Activated CD8-positive, alpha-beta T cell treated with anti-CD3 and anti-CD28 coated beads for 36 hours (primary cell): ENCODE measurements at regions not wholly inside any gene's neighbourhood (a gene's known extent, or its start where the extent isn't known, plus 50 kb on each side); places are given as distances from the start of the nearest gene placed in this dataset.

Experiments used
- ATAC-seq: fragments of 200-7000 bp; cut with Tn5 transposase; one replicate; pipeline ENCODE4 v1.10.0; 2021; ENCODE audit warnings: mild to moderate bottlenecking, moderate library complexity
- CTCF ChIA-PET: fragments of 350-600 bp; sonication (Branson Sonifier 250); formaldehyde crosslinking; loops from one replicate; lab custom pipeline; 2021; ENCODE audit warnings: antibody characterized with exemption; lab: Charles Lee
- POLR2A ChIA-PET: fragments of 350-600 bp; sonication (Branson Sonifier 250); formaldehyde crosslinking; loops from one replicate; lab custom pipeline; 2021; ENCODE audit warnings: antibody characterized with exemption; lab: Charles Lee
- DNase-seq: peaks from one replicate; pipeline ENCODE4 v3.0.0-alpha.2; 2020
- H3K27ac Mint-ChIP-seq: one replicate; pipeline ENCODE4 v1.8.0; 2021; ENCODE audit warnings: mild to moderate bottlenecking, mixed read lengths
- H3K27me3 Mint-ChIP-seq: one replicate; pipeline ENCODE4 v1.8.0; 2021; ENCODE audit warnings: mixed read lengths
- H3K36me3 Mint-ChIP-seq: one replicate; pipeline ENCODE4 v1.8.0; 2021; ENCODE audit warnings: low read depth, mixed read lengths
- H3K4me1 Mint-ChIP-seq: one replicate; pipeline ENCODE4 v1.8.0; 2021; ENCODE audit warnings: low read depth, mixed read lengths
- H3K4me3 Mint-ChIP-seq: one replicate; pipeline ENCODE4 v1.8.0; 2021; ENCODE audit warnings: mild to moderate bottlenecking, moderate library complexity, mixed read lengths
- H3K9me3 Mint-ChIP-seq: one replicate; pipeline ENCODE4 v1.8.0; 2021; ENCODE audit warnings: mixed read lengths
- intact Hi-C: fragments of 100-400 bp; cut with micrococcal nuclease; formaldehyde crosslinking; loops from one replicate; pipeline ENCODE4 v1.10.0; 2022
- TF ChIP-seq, protein P1 (sequence below): fragments of 200-600 bp; IDR thresholded peaks from one replicate; pipeline ENCODE4 v1.8.0; 2022; ENCODE audit warnings: antibody characterized with exemption, mild to moderate bottlenecking

DNA sequence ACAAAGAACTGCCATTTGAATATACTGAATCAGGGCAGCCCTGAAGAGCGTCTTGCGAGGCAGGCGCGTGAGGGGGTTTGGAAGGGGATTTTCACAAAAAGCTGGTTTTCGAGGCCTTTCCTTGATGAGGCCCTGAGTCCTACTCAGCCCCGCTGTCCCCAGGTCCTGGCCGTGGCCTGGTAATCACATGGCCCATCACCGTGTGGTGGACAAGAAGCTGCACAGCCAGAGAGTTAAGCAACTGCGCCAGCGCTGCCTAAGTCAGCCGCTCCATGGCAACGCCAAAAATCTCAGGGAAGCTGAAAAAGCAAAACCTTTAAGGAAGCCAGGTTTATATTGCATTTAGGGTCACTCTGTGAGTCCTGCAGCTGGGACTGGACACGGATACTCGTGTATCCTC, 341.2 kb upstream of the MYT1L start:
- TF ChIP-seq, protein P1, sequence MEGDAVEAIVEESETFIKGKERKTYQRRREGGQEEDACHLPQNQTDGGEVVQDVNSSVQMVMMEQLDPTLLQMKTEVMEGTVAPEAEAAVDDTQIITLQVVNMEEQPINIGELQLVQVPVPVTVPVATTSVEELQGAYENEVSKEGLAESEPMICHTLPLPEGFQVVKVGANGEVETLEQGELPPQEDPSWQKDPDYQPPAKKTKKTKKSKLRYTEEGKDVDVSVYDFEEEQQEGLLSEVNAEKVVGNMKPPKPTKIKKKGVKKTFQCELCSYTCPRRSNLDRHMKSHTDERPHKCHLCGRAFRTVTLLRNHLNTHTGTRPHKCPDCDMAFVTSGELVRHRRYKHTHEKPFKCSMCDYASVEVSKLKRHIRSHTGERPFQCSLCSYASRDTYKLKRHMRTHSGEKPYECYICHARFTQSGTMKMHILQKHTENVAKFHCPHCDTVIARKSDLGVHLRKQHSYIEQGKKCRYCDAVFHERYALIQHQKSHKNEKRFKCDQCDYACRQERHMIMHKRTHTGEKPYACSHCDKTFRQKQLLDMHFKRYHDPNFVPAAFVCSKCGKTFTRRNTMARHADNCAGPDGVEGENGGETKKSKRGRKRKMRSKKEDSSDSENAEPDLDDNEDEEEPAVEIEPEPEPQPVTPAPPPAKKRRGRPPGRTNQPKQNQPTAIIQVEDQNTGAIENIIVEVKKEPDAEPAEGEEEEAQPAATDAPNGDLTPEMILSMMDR: no peak
- DNase-seq: no peak
- Mint-ChIP-seq H3K9me3 (no peaks in the 10 kb centered on the region), H3K36me3 (no peaks in the 10 kb centered on the region), H3K27ac (no peak overlapping the region), H3K4me1 (no peaks in the 10 kb centered on the region), H3K27me3 (no peaks in the 10 kb centered on the region), H3K4me3 (no peak overlapping the region)
- CTCF ChIA-PET: interaction anchor here (0.8 kb wide), 1 partner anchor 552 kb away, joined by 3 read pairs; no protein-coding TSS in a partner anchor
- POLR2A ChIA-PET: no interaction called here
- intact Hi-C loops: no loop called here
- no peak for ATAC-seq

DNA sequence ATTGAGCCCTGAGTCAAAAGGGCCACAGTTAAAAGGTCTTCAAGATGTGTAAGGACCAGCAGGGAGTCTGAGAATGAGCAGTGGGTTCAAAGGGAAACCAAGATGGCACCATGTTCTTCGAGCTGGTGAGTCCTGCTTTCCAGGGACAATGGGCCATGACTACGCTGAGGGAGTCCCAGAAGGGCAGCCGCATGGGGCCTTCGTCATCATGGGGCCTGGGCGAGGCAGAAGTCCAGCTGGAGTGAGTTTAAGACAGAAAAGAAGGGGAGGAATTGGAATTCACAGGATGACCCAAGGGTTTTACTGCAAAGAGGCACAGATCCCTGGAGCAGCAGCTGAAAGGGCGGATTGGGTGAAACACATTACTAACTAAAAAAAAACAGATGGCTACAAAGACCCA, 340.8 kb upstream of the MYT1L start:
- ATAC-seq (no peak), DNase-seq (no peak)
- Mint-ChIP-seq H3K9me3 (no peaks in the 10 kb centered on the region), H3K27ac (no peak overlapping the region), H3K36me3 (no peaks in the 10 kb centered on the region), H3K4me1 (no peaks in the 10 kb centered on the region), H3K27me3 (no peaks in the 10 kb centered on the region), H3K4me3 (no peak overlapping the region)
- TF ChIP-seq, protein P1: no peak
- ChIA-PET POLR2A (no interaction called here), CTCF (no interaction called here)
- intact Hi-C loops: no loop called here

DNA sequence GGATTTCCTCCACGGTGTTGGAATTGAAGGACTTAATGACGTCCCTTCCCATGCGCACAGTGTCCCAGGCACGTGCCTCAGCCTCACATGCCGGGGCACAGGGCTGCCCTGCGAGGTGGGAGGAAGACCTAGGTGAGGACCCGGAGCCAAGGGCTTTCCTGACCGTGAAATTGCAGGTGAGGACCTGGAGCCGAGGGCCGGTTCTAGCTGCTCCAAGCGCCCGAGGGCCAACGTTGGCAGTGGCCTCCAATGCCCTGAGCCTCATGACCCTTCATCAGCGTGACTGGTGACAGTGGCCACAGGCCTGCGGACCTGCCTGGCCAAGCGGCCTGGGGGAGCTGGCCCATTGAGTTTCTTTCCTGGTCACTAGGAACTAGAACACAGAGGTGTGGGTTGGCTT, 338.2 kb upstream of the MYT1L start:
- no peaks in the 10 kb centered on the region for H3K27me3 Mint-ChIP-seq
- DNase-seq (no peak), ATAC-seq (no peak)
- H3K36me3 Mint-ChIP-seq: no peaks in the 10 kb centered on the region
- ChIA-PET POLR2A (no interaction called here), CTCF (no interaction called here)
- no peak overlapping the region for H3K4me3 Mint-ChIP-seq
- H3K9me3 Mint-ChIP-seq: no peaks in the 10 kb centered on the region
- no peak overlapping the region for H3K27ac Mint-ChIP-seq
- no peaks in the 10 kb centered on the region for H3K4me1 Mint-ChIP-seq
- TF ChIP-seq, protein P1: no peak
- intact Hi-C loops: no loop called here

DNA sequence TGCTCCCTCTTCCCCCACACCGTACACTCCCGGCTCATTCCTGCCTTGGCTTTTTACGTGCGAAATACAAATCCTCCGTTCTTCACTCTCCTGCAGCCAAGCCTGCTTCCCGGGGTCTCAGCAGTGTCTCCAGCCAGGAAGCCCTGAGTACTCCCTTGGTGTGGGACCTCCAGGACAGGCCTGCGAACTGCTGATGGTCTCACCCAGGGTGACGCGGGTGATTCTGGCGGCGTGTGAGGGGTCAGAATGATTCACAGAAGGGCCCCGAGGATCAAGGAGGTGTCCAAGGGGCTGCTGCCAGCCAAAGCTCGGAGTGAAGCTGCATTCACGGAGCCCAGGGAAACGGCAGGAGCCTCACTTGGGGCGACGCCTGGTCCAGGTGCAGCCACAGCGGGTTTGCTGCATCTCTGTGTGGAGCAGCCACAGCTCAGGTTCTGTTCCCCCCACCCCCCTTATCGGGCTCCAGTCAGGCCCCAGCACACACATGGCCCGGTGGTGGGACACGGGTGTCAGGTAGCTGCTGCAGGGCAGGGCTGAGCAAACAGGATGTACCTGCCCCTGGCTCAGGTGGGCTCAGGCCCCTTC, 337.7 kb upstream of the MYT1L start:
- Mint-ChIP-seq H3K36me3 (no peaks in the 10 kb centered on the region), H3K4me1 (no peaks in the 10 kb centered on the region), H3K9me3 (no peaks in the 10 kb centered on the region), H3K27me3 (no peaks in the 10 kb centered on the region), H3K4me3 (no peak overlapping the region), H3K27ac (no peak overlapping the region)
- CTCF ChIA-PET: no interaction called here
- TF ChIP-seq, protein P1: no peak
- intact Hi-C loops: no loop called here
- DNase-seq (no peak), ATAC-seq (no peak)
- POLR2A ChIA-PET: interaction anchor here (0.7 kb wide), 1 partner anchor 58 kb away, joined by 3 read pairs; no protein-coding TSS in a partner anchor

DNA sequence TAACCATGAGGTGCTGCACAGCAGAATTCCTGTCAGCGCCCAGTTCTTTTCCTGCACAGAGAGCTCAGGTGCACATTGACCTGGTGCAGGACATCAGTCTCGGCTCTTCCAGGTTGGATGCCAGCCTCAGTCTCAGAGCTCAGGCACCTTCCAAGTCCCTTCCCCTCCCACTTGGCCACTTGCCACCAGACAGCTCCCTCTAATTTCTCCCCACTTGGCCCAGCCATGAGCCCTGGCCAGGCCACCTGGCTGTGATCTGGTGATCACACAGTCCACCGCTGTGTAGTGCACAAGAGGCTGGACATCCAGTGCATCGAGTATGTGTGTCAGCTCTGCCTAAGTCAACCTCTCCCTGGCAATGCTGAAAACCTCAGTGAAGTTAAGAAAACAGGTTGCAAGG, 336.6 kb upstream of the MYT1L start:
- CTCF ChIA-PET: no interaction called here
- Mint-ChIP-seq H3K27me3 (no peaks in the 10 kb centered on the region), H3K4me1 (no peaks in the 10 kb centered on the region), H3K27ac (no peak overlapping the region), H3K36me3 (no peaks in the 10 kb centered on the region), H3K4me3 (no peak overlapping the region), H3K9me3 (no peaks in the 10 kb centered on the region)
- POLR2A ChIA-PET: no interaction called here
- intact Hi-C loops: no loop called here
- TF ChIP-seq, protein P1: no peak
- DNase-seq: no peak
- no peak for ATAC-seq
